ENCODE measurements at regions not wholly inside any gene's neighbourhood (a gene's known extent, or its start where the extent isn't known, plus 50 kb on each side); places are given as distances from the start of the nearest gene placed in this dataset.
"Not testable (repeated sequence)": the region's sequence is repeated elsewhere in the genome, so short reads cannot be mapped to it uniquely, and the experiment has no call there.

DNA sequence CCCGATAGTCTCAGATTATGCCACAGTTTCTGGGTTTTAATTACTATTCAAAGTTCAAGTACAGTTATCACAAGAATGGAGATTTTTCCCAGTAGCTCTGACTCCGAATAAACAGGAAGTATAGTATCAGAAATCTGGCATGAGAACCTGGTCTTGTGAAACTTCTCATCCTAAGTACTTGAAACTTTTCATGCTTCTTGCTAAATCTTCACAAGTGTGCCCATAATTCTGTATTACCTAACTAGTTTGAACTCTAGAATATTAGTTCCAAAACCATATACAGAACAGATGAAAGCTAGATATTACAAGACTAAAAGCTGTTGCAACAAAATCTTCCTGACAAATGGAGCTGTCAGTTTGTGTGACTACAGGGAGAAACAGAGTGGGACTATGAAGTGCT, 70.5 kb upstream of the CSNK1A1L start:
- peak; percentile 91 for DNase-seq (ENCODE audit: low read depth)
- no peak overlapping the region for H3K4me3 ChIP-seq (ENCODE audit: control insufficient read depth, low read depth, low read length)
- TF ChIP-seq, protein P1, sequence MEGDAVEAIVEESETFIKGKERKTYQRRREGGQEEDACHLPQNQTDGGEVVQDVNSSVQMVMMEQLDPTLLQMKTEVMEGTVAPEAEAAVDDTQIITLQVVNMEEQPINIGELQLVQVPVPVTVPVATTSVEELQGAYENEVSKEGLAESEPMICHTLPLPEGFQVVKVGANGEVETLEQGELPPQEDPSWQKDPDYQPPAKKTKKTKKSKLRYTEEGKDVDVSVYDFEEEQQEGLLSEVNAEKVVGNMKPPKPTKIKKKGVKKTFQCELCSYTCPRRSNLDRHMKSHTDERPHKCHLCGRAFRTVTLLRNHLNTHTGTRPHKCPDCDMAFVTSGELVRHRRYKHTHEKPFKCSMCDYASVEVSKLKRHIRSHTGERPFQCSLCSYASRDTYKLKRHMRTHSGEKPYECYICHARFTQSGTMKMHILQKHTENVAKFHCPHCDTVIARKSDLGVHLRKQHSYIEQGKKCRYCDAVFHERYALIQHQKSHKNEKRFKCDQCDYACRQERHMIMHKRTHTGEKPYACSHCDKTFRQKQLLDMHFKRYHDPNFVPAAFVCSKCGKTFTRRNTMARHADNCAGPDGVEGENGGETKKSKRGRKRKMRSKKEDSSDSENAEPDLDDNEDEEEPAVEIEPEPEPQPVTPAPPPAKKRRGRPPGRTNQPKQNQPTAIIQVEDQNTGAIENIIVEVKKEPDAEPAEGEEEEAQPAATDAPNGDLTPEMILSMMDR (conservative IDR thresholded peaks at IDR 0.05; ENCODE audit: control insufficient read depth, insufficient read depth, low read depth, low read length) = no peak

DNA sequence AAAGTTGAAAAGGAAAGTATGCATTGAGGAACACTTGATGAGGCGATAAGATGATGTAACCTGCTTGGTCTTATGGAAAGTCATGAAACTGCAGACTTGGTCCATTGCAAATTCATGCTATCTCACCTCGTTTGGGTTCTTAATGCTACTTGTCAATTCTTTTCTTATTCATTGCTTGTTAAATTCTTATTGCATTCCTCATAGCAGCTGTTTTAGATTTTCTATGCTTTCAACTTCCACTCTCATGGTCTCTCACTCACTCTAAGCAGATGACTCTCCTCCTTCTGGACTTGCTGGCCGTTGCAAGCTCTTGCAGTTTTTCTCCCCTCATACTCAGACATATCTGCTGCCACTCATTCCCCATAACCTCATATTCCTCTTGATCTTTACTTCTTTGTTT, 67.8 kb upstream of the CSNK1A1L start:
- TF ChIP-seq, protein P1 (conservative IDR thresholded peaks at IDR 0.05; ENCODE audit: control insufficient read depth, insufficient read depth, low read depth, low read length) = peak; percentile 20
- peak; percentile 88 for DNase-seq (ENCODE audit: low read depth)
- H3K4me3 ChIP-seq (ENCODE audit: control insufficient read depth, low read depth, low read length) = no peak overlapping the region

DNA sequence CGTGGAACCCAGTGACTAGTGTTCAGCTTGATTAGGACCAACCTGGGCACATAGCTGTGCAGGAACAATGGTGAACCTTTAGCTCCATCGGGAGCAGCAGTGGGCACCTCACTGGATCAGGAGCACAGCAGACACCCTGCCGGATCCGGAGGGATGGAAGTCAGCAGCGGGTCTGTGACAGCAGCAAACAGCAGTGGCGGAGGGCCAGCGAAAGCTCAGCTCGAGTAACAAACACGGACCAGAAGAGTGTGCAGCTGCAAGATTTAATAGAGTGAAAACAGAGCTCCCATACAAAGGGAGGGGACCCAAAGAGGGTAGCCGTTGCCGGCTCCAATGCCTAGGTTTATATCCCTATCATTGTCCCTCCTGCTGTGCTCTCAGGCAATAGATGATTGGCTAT, 66.8 kb upstream of the CSNK1A1L start:
- not testable (repeated sequence) for DNase-seq (ENCODE audit: low read depth); H3K4me3 ChIP-seq (ENCODE audit: control insufficient read depth, low read depth, low read length)

DNA sequence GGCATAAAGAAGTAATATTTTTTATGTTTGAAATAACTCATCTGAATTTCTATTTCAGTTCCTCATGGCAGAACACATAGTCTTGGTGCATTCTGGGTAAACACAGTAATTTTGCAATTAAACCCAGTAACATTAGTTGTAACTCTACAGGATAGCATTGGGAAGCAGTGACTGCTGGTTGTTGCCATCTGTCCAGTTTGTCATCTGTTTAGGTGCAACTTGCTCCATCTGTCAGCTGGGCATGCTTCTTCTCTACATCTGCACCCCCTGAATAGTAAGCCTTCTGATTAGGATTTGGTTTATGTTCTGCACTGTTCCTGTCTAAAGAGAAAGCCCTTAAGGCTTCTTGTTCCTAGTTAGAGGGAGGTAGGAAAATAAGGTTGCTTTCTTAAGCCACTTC, 63.5 kb upstream of the CSNK1A1L start:
- DNase-seq (ENCODE audit: low read depth) = no peak
- no peak overlapping the region for H3K4me3 ChIP-seq (ENCODE audit: control insufficient read depth, low read depth, low read length)
- TF ChIP-seq, protein P1 (conservative IDR thresholded peaks at IDR 0.05; ENCODE audit: control insufficient read depth, insufficient read depth, low read depth, low read length) = no peak

DNA sequence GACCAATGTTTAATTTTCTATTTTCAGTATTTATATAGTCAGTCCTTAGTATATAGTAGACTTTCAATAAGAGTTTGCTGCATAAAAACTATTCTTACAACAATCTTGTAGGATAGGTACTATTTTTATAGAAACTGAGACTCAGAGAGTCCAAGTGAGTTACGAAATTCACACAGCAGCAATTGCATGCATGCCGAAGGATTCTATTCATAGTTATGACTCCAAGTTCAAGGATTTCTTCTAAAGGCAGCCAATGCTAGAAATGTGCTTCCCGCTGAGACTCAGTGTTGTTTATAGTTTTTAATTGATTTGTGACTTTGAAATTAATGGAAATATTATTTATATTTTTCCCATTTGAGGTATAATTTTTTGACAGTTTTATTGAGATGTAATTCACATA, 62.7 kb upstream of the CSNK1A1L start:
- no peak for DNase-seq (ENCODE audit: low read depth)
- H3K4me3 ChIP-seq (ENCODE audit: control insufficient read depth, low read depth, low read length) = no peak overlapping the region
- TF ChIP-seq, protein P1 (conservative IDR thresholded peaks at IDR 0.05; ENCODE audit: control insufficient read depth, insufficient read depth, low read depth, low read length) = no peak

DNA sequence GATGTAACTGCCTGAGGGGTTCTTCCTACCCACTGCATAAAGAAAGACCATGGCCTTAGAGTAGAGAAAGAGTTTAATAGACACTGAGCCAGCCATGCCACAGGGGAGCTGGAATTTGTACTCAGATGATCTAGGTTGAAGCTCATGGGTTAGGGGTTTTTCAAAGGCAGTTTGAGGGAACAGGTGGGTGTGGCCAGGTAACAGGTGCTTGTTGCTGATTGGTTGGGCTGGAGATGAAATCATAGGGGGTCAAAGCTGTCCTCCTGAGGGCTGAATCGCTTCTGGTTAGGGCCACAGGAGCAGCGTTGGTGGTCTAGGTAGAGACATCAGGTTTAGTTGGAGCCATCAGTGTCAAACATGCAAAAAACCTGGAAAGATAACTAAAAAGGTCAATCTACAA, 59.2 kb upstream of the CSNK1A1L start:
- TF ChIP-seq, protein P1 (conservative IDR thresholded peaks at IDR 0.05; ENCODE audit: control insufficient read depth, insufficient read depth, low read depth, low read length) = no peak
- no peak for DNase-seq (ENCODE audit: low read depth)
- no peak overlapping the region for H3K4me3 ChIP-seq (ENCODE audit: control insufficient read depth, low read depth, low read length)

DNA sequence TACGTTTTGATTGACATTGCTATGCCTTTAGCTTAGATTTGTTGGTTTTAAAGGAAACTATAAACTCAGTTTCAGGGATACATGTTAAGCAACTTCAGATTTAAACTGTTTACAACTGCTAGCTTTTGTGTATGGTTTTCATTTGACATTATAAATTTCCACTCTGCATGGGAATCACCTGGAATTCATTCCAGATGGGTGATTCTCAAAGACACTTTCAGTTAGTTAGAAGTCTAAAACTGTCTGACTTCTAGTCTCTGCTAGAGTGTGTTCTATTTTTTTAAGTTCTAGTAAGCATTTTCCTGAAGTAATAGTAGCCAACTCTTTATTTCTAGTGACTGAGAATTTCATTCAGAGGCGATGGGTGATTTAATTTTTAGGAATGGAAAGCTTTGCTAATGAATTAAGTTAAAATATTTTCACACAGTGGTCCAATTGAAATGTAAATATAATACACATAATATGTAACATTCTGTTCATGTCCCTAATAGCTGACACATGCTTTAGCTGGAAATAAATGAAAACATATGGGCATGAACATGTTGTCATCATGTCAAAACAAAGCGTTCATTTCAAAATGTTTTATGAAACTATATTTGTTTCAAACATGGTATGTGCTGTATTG, 58.3 kb upstream of the CSNK1A1L start:
- peak; percentile 48 for DNase-seq (ENCODE audit: low read depth)
- H3K4me3 ChIP-seq (ENCODE audit: control insufficient read depth, low read depth, low read length) = no peak overlapping the region
- TF ChIP-seq, protein P1 (conservative IDR thresholded peaks at IDR 0.05; ENCODE audit: control insufficient read depth, insufficient read depth, low read depth, low read length) = no peak

Data from fibroblast of mammary gland (primary cell).